Peyer's patch (tissue), 4 donors: ENCODE measurements at regions not wholly inside any gene's neighbourhood (a gene's known extent, or its start where the extent isn't known, plus 50 kb on each side); places are given as distances from the start of the nearest gene placed in this dataset.

Source experiments
- DNase-seq, 3 donors: peaks; one replicate each; pipeline ENCODE4 v3.0.0-alpha.2; 2017 to 2019
- H3K27ac ChIP-seq, 4 donors: fragments of 200-600 bp; sonication (generic); one replicate each; pipeline ENCODE4 v1.5.1; 2016 to 2019
- H3K27me3 ChIP-seq, 2 donors: fragments of 200-600 bp; sonication (generic); one replicate each; pipeline ENCODE4 v1.5.1; 2019
- H3K36me3 ChIP-seq, 3 donors: fragments of 200-600 bp; sonication (generic); one replicate each; pipeline ENCODE4 v1.5.1; 2016 to 2019
- H3K4me1 ChIP-seq, 4 donors: fragments of 200-600 bp; sonication (generic); one replicate each; pipeline ENCODE4 v1.5.1; 2016 to 2019
- H3K4me3 ChIP-seq, 4 donors: fragments of 200-600 bp; sonication (generic); 1 replicate in 3 of 4; 2 replicates in 1 of 4; pipeline ENCODE4 v1.5.1; 2016 to 2019; ENCODE audit warnings: mild to moderate bottlenecking in 1 of 4
- H3K9me3 ChIP-seq, 4 donors: fragments of 200-600 bp; sonication (generic); one replicate each; pipeline ENCODE4 v1.5.1; 2016 to 2019; ENCODE audit warnings: mild to moderate bottlenecking in 1 of 4
- CTCF ChIP-seq, 6 experiments: fragments of 450-650 bp in 4 of 6; fragments of 200-600 bp in 2 of 6; sonication (generic) in 1 of 6; IDR thresholded peaks; one replicate each; pipeline ENCODE4 v1.5.1; 2017 to 2019; ENCODE audit warnings: antibody characterized with exemption in 6 of 6, mild to moderate bottlenecking in 3 of 6, moderate library complexity in 1 of 6
- POLR2A ChIP-seq, 2 donors: fragments of 450-650 bp; IDR thresholded peaks; one replicate each; pipeline ENCODE4 v1.5.1; 2017; ENCODE audit warnings: antibody characterized with exemption in 2 of 2, mild to moderate bottlenecking in 2 of 2, moderate library complexity in 2 of 2

GRCh38 chr5:165157219-165157618 is 1651.8 kb downstream of the MAT2B start:
- DNase-seq: no peak
- H3K4me3 ChIP-seq: no peak overlapping the region
- H3K4me1 ChIP-seq: no peaks in the 10 kb centered on the region
- H3K36me3 ChIP-seq: no peaks in the 10 kb centered on the region
- H3K9me3 ChIP-seq: no peaks in the 10 kb centered on the region
- no peak overlapping the region for H3K27ac ChIP-seq
- H3K27me3 ChIP-seq: no peaks in the 10 kb centered on the region
- TF ChIP-seq POLR2A (IDR thresholded peaks at IDR 0.05) (no peak), CTCF (IDR thresholded peaks at IDR 0.05) (no peak)

GRCh38 chr5:165161204-165161603 is 1655.8 kb downstream of the MAT2B start:
- no peak for TF ChIP-seq POLR2A (IDR thresholded peaks at IDR 0.05)
- no peak for TF ChIP-seq CTCF (IDR thresholded peaks at IDR 0.05)
- H3K4me1 ChIP-seq: no peaks in the 10 kb centered on the region
- no peak overlapping the region for H3K27ac ChIP-seq
- no peaks in the 10 kb centered on the region for H3K27me3 ChIP-seq
- DNase-seq: no peak
- no peaks in the 10 kb centered on the region for H3K36me3 ChIP-seq
- H3K4me3 ChIP-seq: no peak overlapping the region
- H3K9me3 ChIP-seq: no peaks in the 10 kb centered on the region

- Histone ChIP-seq H3K27me3 (no peaks in the 10 kb centered on the region), H3K4me1 (no peaks in the 10 kb centered on the region), H3K9me3 (no peaks in the 10 kb centered on the region), H3K27ac (no peak overlapping the region), H3K36me3 (no peaks in the 10 kb centered on the region), H3K4me3 (no peak overlapping the region)
- no peak for DNase-seq
- TF ChIP-seq POLR2A (IDR thresholded peaks at IDR 0.05): no peak
- TF ChIP-seq CTCF (IDR thresholded peaks at IDR 0.05): no peak
Observed at GRCh38 chr5:165163861-165164260, 1658.4 kb downstream of the MAT2B start.

- Histone ChIP-seq H3K4me3 (no peak overlapping the region), H3K9me3 (no peaks in the 10 kb centered on the region), H3K27ac (no peak overlapping the region), H3K27me3 (no peaks in the 10 kb centered on the region), H3K4me1 (no peaks in the 10 kb centered on the region), H3K36me3 (no peaks in the 10 kb centered on the region)
- DNase-seq: no peak
- TF ChIP-seq CTCF (IDR thresholded peaks at IDR 0.05) (no peak), POLR2A (IDR thresholded peaks at IDR 0.05) (no peak)
Observed at GRCh38 chr5:165173651-165174050, 1668.2 kb downstream of the MAT2B start.

GRCh38 chr5:165175041-165175440 is 1669.6 kb downstream of the MAT2B start:
- Histone ChIP-seq H3K27ac (no peak overlapping the region), H3K4me3 (no peak overlapping the region), H3K4me1 (no peaks in the 10 kb centered on the region), H3K36me3 (no peaks in the 10 kb centered on the region), H3K9me3 (no peaks in the 10 kb centered on the region), H3K27me3 (no peaks in the 10 kb centered on the region)
- TF ChIP-seq CTCF (IDR thresholded peaks at IDR 0.05): no peak
- no peak for TF ChIP-seq POLR2A (IDR thresholded peaks at IDR 0.05)
- DNase-seq: no peak

GRCh38 chr5:165184183-165184582 is 1678.8 kb downstream of the MAT2B start:
- no peaks in the 10 kb centered on the region for H3K36me3 ChIP-seq
- H3K27ac ChIP-seq: no peak overlapping the region
- TF ChIP-seq CTCF (IDR thresholded peaks at IDR 0.05) (no peak), POLR2A (IDR thresholded peaks at IDR 0.05) (no peak)
- H3K4me3 ChIP-seq: no peak overlapping the region
- no peak for DNase-seq
- H3K27me3 ChIP-seq: no peaks in the 10 kb centered on the region
- H3K4me1 ChIP-seq: no peaks in the 10 kb centered on the region
- H3K9me3 ChIP-seq: peaks cover 0 to 6% (median 0%) of the 10 kb centered on the region in 4 donors
